Suprapubic skin (tissue), 3 donors: ENCODE measurements at regions not wholly inside any gene's neighbourhood (a gene's known extent, or its start where the extent isn't known, plus 50 kb on each side); places are given as distances from the start of the nearest gene placed in this dataset.

Experiments used
- CTCF ChIP-seq, 2 donors: fragments of 200-600 bp in 1 of 2; fragments of 450-650 bp in 1 of 2; sonication (generic) in 1 of 2; IDR thresholded peaks; one replicate each; pipeline ENCODE4 v1.5.1; 2016 to 2019; ENCODE audit warnings: antibody characterized with exemption in 2 of 2, mild to moderate bottlenecking in 1 of 2, moderate library complexity in 1 of 2
- POLR2A ChIP-seq, 2 donors: fragments of 450-650 bp; IDR thresholded peaks; one replicate each; pipeline ENCODE4 v1.6.1; 2017; ENCODE audit warnings: antibody characterized with exemption in 2 of 2, mild to moderate bottlenecking in 2 of 2, moderate library complexity in 2 of 2

- TF ChIP-seq CTCF (IDR thresholded peaks at IDR 0.05): no peak
- TF ChIP-seq POLR2A (IDR thresholded peaks at IDR 0.05): no peak
These were observed 354.1 kb downstream of the SOX9 start for GRCh38 chr17:72474719-72475477.
